OCI-LY3 (cell line): ENCODE measurements at regions not wholly inside any gene's neighbourhood (a gene's known extent, or its start where the extent isn't known, plus 50 kb on each side); places are given as distances from the start of the nearest gene placed in this dataset.

Experiments used
- EZH2phosphoT487 ChIP-seq: fragments of 200-600 bp; shearing (Covaris generic); IDR thresholded peaks from 2 replicates; pipeline ENCODE4 v1.6.1; 2018; ENCODE audit warnings: antibody characterized with exemption, mixed run types, low read depth
- TF ChIP-seq, protein P1 (sequence below): fragments of 200-600, 300-600 bp; sonication (generic); IDR thresholded peaks from 2 replicates; pipeline ENCODE4 v1.5.1; 2014; ENCODE audit warnings: antibody characterized with exemption, low read length, low read depth

- TF ChIP-seq EZH2phosphoT487, result no peak
- TF ChIP-seq, protein P1, sequence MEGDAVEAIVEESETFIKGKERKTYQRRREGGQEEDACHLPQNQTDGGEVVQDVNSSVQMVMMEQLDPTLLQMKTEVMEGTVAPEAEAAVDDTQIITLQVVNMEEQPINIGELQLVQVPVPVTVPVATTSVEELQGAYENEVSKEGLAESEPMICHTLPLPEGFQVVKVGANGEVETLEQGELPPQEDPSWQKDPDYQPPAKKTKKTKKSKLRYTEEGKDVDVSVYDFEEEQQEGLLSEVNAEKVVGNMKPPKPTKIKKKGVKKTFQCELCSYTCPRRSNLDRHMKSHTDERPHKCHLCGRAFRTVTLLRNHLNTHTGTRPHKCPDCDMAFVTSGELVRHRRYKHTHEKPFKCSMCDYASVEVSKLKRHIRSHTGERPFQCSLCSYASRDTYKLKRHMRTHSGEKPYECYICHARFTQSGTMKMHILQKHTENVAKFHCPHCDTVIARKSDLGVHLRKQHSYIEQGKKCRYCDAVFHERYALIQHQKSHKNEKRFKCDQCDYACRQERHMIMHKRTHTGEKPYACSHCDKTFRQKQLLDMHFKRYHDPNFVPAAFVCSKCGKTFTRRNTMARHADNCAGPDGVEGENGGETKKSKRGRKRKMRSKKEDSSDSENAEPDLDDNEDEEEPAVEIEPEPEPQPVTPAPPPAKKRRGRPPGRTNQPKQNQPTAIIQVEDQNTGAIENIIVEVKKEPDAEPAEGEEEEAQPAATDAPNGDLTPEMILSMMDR, result no peak
These were observed 612.4 kb downstream of the TNS3 start for GRCh38 chr7:46969303-46970130.
